Glomerular endothelial cell (primary cell): ENCODE measurements at regions not wholly inside any gene's neighbourhood (a gene's known extent, or its start where the extent isn't known, plus 50 kb on each side); places are given as distances from the start of the nearest gene placed in this dataset.
"Not testable (repeated sequence)": the region's sequence is repeated elsewhere in the genome, so short reads cannot be mapped to it uniquely, and the experiment has no call there.

Experiments used
- DNase-seq: peaks from one replicate; pipeline ENCODE4 v3.0.0-alpha.2; 2011; ENCODE audit warnings: low read depth, low spot score; ENCODE audit errors: extremely low read depth

- DNase-seq: no peak
Observed at GRCh38 chr21:39084979-39085729, 98.1 kb downstream of the PSMG1 start.

GRCh38 chr21:39084073-39084472 is 99.2 kb downstream of the PSMG1 start:
- no peak for DNase-seq

GRCh38 chr21:39083377-39084008 is 99.8 kb downstream of the PSMG1 start:
- no peak for DNase-seq

GRCh38 chr21:39082656-39083376 is 100.4 kb downstream of the PSMG1 start:
- DNase-seq: no peak

- DNase-seq: no peak
Observed at GRCh38 chr21:39080366-39080765, 102.9 kb downstream of the PSMG1 start.

GRCh38 chr21:39079617-39080016 is 103.6 kb downstream of the PSMG1 start:
- no peak for DNase-seq

GRCh38 chr21:39078322-39079065 is 104.8 kb downstream of the PSMG1 start:
- DNase-seq: no peak

- no peak for DNase-seq
Observed at GRCh38 chr21:39077876-39078275, 105.4 kb downstream of the PSMG1 start.

GRCh38 chr21:39074508-39074907 is 108.7 kb downstream of the PSMG1 start:
- DNase-seq: no peak

- no peak for DNase-seq
Observed at GRCh38 chr21:39073717-39074116, 109.5 kb downstream of the PSMG1 start.

GRCh38 chr21:39073063-39073462 is 110.2 kb downstream of the PSMG1 start:
- DNase-seq: no peak

- no peak for DNase-seq
Observed at GRCh38 chr21:39072468-39072867, 110.8 kb downstream of the PSMG1 start.

- no peak for DNase-seq
Observed at GRCh38 chr21:39071623-39072214, 111.5 kb downstream of the PSMG1 start.

GRCh38 chr21:39069856-39070255 is 113.4 kb downstream of the PSMG1 start:
- not testable (repeated sequence) for DNase-seq

GRCh38 chr21:39066829-39067780 is 116.1 kb downstream of the PSMG1 start:
- DNase-seq: no peak

- no peak for DNase-seq
Observed at GRCh38 chr21:39065917-39066316, 117.3 kb downstream of the PSMG1 start.

GRCh38 chr21:39064325-39065012 is 118.8 kb downstream of the PSMG1 start:
- no peak for DNase-seq

- DNase-seq: no peak
Observed at GRCh38 chr21:39063517-39063916, 119.7 kb downstream of the PSMG1 start.

- no peak for DNase-seq
Observed at GRCh38 chr21:39062196-39062595, 121.1 kb downstream of the PSMG1 start.
